GM19467 (cell line): ENCODE measurements at regions not wholly inside any gene's neighbourhood (a gene's known extent, or its start where the extent isn't known, plus 50 kb on each side); places are given as distances from the start of the nearest gene placed in this dataset.

Experiments used
- ATAC-seq: cut with Tn5 transposase; IDR thresholded peaks from one replicate; pipeline ENCODE4 v1.9.1; 2021; ENCODE audit warnings: mild to moderate bottlenecking, moderate library complexity; ENCODE audit not compliant: unreplicated experiment

DNA sequence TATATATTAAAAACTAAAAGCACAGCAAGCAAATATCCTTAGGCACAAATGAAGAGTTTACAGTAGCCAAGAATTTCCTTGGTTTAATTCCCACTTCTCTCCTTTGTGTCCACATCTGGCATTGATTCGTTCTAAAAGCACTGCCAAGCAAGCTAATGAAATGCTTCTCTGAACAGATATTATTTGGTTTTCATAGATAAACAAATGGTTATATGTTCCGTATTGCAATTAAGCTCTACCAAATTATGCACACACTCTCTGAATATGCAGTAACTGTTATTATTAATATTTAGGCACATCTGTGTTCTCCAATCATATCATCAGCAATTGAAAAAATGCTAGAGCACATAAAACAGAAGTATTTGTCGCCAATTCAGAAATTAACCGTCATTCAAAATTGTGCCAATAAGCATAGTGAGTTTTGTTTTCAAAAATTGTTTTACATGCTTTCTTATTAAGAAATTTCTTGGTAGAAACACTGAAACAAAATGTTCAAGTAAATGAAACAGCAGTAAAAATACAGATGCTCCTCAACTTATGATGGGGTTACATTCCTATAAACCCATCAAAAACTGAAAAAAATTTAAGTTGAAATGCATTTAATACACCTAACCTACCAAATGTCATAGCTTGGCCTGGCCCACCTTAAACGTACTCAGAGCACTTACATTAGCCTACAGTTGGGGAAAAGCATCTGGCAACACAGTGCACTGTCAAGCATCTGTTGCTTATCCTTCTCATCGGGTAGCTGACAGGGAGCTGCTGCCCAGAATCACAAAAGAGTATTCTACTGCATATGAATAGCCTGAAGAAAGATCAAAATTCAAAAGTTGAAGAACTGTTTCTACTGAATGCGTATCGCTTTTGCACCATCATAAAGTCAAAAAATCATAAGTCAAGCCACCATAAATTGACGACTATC, 2134.7 kb downstream of the PCDH9 start:
- no peak for ATAC-seq

DNA sequence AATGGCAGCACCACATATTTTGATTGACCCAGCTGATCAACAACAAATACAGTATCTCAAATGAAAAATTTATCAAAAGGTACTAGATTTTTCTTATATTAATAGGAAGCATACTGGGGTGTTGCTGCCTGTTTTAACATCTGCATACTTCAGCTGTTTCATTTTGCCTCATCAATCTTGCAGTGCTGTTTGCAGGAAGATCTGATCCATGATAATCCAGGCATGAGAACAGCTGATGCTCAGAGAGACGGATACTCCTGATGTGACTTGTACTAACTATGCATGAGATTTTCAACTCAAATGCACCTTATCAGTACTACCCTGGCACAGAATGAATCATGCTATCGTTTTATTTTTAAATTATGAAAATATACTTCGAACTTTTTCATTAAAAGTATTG, 2136.8 kb downstream of the PCDH9 start:
- no peak for ATAC-seq

DNA sequence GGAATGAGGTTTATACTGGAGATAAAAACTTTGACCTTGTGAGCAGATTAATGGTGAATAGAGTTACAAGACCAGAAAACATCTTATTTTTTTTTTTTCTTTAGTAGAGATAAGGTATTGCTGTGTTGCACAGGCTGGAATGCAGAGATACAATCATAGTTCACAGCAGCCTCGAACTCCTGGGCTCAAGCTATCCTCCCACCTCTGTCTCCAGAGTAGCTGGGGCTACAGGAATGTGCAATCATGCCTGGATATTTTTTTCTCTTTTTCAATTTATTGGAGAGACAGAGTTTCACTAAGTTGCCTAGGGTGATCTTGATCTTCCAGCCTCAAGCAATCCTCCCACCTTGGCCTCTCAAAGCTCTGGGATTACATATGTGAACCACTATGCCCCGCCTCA, 2139.1 kb downstream of the PCDH9 start:
- no peak for ATAC-seq

DNA sequence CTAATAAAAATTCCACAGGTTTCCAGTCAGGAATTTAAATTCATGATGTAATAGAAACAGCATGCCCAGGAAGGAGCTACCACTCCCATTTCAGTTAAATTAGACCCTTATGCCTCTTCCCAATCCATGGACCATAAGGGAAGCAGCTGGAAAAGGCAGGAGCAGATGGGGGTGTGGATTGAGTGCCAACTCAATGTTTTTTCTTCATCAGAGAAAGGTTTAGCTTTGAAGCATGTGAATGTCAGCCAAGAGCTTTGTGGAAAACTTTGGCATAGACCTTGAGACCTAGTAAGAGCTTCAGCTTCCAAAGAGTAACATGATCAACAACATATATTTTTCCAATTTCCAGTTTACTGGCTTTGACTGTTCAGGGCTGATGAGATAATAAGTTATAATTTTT, 2139.9 kb downstream of the PCDH9 start:
- ATAC-seq, result no peak

DNA sequence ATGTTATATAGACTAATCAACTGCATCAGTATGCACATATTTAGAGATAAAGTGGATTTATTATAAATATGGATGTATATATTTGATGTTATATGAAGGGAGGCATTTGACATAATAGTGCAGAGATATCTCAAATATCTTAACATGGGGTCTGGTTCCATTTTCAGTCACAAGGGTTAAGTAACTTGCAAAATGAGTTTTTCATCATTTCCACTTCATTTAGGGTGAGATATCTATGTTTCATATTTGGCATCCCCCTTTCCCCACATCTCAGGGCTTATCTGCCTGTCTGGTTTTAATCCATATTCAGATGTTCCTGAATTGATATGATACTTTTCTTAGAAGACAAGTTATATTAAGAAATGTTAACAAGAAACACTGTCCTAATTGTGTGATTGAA, 2141.2 kb downstream of the PCDH9 start:
- no peak for ATAC-seq

DNA sequence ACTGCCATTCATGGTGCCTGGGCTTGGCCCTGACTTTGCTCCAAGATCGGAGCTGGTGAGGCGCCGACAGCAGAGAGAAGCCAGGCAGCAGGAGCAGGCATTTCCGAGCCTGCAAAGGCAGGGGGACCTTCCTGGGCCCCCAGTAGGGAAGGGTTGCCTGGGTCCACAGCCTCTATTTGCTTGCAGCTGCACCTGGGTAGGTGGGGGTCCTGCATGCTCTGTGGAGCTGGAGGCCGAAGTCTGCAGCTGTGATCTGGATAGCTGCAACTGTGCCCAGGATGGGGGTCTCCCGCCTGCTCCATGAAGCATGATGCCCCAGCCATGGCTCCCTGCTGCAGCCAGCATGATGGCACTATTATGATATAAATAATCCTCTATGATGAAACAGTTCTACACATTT, 2144.2 kb downstream of the PCDH9 start:
- no peak for ATAC-seq

DNA sequence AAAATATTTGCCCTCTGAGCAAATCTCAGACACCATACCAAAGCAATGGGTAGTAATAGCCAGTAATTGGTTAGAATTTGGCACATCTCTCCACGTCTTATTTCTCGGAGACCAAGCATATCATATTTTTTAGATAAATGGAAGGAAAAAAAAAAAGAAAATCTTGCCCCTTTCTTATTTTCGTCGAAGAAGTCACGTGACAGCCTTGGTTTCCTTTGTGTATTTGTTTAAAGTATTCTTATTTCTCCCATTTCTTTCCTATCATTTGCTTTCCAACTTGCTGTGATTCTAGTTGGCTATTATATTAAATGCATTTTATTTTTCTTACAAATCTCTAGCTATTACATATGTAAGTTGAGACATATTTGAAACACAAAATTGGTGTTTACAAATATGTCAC, 2155.9 kb downstream of the PCDH9 start:
- no peak for ATAC-seq

DNA sequence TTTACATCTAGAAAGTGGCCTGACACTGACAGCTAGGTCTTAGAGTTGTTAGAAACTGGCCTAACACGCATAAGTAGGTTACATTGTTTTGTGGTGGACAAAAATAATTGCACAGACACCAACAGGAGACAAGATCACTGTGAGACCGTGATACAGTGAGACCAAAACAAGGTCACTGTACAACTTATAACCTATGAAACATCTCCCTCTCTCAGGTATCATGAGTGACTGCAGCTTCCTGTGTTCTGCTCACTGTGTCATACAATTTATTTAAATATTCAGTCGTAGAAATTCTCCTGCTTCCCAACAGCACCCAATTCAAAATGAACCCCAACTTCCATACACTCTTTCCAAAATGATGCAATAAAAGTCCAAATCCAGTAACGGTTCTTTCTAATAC, 2165.2 kb downstream of the PCDH9 start:
- no peak for ATAC-seq

DNA sequence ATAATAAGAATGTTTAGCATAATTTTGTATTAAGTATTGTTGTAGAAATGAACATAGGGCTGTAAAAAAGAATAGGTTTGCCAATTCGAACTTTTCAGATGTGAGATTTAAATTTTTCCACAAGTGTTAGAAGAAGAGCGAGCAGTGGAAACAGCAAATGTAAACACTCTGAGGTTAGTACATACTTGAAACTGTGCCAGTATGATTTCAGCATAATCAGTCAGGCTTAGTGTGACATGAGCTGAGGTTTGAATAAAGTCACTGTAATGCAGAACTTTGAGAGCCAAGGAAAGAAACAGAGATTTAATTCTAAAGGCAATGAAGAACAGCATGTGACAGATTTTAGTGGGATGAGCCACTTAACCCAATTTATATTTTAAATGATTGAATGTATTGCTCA, 2166.4 kb downstream of the PCDH9 start:
- ATAC-seq, result no peak

DNA sequence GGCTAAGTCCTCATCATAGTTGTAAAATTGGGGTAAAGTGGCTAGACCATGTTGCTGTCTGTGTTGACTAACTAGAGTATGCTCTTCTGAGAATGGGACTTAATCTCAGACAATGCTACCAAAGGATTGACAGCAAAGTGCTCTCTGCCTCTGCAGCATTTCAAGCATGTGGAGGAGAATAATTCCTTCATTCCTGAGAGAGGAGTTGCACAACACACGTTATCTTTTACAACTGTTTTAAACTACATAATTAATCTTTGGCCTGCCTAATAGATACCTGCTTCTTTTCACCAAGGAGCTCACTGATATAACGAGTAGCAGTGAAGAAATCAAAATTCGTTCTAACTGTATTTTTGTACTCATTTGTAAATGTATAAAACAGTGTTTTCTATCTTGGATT, 2172.2 kb downstream of the PCDH9 start:
- ATAC-seq, result no peak

DNA sequence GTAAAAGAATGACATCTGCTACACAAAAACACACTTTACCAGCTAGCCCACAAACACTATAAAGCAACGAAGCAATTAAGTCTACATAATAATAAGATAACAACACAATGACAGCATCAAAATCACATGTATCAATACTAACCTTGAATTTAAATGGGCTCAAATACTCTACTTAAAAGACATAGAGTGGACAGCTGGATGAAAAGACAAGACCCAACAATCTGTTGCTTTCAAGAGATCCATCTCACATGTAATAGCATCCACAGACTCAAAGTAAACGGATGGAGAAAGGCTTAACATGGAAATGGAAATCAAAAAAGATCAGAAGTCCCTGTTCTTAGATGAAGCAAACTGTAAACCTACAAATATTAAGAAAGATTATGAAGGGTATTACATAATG, 2175.9 kb downstream of the PCDH9 start:
- ATAC-seq, result no peak

DNA sequence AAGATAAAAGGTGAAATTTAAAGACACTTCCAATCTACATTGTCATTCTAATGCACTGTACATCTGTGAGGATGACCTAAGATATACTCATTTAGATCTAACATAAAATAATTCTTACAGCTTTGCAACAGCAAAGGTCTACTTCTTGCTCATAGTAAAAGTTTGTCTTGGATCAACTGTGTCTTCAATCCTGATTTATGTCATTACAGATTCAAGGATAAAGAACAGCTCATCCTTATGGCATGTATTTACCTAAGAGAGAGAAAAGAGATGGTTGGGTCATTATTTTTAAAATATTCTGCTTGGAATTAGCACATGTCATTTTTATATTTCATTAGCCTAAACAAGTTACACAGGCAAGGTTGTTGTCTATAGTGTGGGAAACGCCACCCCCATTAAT, 2193.1 kb downstream of the PCDH9 start:
- no peak for ATAC-seq

DNA sequence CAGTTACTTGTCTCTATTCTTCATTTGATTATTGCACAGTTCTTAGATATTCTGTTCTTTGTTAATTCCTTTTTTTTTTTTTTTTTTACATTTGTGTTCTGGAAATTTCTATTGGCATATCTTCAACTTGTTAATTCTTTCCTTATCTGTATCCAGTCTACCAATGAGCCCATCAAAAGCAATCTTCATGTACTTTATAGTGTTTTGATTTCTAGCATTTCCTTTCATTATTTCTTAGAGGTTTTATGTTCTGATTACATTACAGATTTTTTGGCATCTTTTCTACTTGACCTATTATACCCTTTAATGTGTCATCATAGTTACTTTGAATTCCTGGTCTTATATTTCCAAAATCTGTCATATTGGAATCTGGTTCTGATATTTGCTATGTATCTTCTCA, 2194.8 kb downstream of the PCDH9 start:
- no peak for ATAC-seq

DNA sequence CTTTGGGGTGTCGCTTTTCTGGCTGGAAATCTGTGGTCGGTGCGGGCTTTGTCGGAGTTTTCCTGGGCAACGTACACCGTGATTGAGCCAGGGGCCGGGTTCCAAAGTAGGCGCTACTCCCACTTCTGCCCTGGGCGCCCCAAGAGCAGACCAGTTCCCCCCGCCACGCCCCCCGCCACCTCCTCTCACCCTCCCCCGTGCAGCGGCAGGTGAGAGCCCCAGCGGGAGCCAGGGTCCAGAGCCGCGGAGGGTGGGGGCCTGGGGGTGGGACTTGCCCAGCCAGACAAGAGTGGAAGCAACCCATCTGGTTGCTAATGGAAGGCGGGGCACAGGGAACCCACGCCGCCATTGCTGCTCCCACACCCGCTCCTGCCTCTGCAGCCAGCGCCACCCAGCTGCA, 2195.9 kb downstream of the PCDH9 start:
- ATAC-seq, result no peak

DNA sequence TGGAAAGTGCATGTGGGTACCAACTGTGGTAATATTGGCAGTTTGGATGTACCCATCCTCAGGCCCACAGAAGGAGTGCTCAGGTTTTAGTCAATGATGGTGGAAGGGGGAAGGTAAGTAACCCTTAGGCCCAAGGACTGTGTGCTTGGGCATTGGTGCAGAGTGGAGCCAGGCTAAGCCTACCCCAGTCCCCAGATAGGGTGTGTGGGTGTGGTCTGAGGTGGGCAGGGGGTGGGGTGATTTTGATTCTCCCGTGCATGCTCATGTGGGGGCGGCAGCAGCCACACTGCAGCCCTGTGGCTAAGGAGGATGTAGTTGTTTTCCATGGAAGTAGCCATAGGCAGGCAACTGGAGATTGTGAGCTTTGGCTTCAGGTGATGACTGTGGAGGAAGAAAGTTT, 2197.3 kb downstream of the PCDH9 start:
- no peak for ATAC-seq

DNA sequence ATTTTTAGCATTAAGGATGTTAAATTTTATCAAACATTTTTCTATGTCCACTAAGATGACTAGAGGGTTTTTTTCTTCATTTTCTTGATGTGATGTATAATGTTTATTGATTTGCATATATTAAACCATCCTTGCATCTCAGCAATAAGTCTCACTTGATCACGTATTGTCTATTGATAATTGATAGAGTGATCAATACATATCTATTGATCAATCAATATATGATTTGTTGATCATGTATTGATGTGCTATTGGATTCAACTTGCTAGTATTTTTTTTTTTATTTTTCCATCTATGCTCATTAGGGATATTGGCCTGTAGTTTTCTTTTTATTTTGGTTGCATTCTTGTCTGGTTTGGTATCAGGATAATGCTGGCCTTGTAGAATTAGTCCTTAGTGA, 2202.0 kb downstream of the PCDH9 start:
- no peak for ATAC-seq

DNA sequence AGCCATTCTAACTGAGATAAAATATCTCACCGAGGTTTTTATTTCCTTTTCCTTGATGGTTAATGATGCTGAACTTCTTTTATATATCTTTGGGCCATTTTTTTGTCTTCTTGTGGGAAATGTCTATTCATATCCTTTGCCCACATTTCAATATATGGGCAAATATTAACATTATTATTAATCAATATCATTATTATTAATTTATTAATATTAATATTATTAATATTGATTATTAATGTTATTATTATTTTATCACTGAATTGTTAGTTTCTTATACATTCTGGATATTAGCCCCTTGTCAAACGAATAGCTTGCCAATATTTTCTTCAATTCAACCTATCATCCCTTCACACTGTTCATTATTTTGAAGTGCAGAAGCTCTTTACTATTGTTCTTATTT, 2203.6 kb downstream of the PCDH9 start:
- ATAC-seq, result no peak

DNA sequence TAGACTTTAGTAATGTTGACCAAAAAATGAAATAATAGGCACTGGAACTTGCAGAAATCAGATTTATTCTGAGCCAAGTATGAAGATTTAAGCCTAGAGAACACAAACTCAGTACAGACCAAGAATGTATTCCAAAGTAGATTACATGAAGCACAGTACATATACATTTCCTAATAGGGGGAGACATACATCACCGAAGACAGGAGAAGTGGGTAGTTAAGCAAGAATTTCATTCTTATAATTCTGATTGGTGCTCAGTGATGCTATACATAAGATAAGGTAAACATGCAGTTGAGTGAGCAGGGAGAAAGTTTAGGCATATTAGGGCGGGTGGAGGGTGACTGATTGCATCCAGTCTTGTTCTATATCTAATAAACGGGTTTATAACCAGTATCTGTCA, 2218.8 kb downstream of the PCDH9 start:
- ATAC-seq, result no peak

DNA sequence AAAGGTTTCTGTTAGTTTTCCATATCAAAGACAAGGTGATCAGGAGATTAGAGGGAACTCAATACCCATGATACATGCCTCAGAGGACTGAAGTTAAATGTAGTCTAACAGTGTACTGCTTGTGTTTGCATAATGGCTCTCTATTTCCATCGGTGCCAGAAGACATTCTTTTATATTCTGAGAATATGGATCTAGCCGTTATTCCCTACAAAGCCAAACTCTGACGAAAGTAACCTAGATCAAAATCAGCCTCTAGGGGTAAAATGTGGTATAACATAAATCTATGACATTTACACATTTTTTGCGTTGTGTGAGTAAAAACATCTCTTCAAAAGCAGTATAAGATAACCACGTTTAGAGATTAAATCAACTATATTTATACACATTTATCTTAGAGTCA, 2232.7 kb downstream of the PCDH9 start:
- no peak for ATAC-seq

DNA sequence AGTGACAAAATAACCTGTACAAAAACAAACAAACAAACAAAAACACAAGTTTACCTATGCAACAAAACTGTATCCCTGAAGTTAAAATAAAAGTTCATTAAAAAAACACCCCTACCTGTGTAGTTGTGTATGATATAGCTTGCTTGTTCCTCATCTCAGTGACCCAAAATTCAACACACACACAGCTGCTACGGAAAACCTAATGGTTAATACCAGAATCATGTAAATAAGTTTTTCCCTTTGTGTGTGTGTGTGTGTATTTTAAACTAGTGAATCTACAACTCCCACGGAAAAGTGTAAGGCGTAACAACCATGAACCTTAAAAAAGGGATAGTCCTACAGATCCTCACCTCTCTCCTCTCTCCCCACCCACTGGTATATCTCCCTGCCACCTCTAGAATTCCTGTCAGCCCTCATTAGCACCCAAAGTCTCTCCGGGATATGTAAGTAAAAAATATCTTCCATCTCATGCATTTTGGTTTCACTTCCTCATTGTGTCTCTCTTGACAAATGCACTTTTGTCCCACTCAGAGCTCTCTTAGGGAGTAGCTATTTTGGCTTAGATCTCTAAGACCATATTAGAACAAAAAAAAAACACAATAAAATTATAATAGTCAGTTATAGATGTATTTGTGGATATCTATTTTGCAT, 2236.5 kb downstream of the PCDH9 start:
- ATAC-seq, result no peak

DNA sequence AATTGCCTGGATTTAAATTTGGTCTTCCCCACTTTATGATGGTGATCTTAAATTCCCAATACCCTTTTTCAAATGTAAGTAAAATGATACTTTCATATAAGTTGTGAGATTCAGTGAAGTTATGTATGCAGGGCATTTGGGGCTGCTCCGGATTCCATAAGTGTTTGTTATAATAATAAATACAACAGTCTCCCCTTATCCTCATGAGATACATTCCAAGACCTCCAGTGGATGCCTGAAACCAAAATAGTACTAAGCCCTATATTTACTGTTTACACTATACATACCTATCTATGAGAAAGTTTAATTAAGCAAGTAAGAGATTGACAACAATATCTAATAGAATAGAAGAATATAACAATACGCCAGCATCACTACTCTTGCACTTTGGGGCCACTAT, 2237.8 kb downstream of the PCDH9 start:
- no peak for ATAC-seq

DNA sequence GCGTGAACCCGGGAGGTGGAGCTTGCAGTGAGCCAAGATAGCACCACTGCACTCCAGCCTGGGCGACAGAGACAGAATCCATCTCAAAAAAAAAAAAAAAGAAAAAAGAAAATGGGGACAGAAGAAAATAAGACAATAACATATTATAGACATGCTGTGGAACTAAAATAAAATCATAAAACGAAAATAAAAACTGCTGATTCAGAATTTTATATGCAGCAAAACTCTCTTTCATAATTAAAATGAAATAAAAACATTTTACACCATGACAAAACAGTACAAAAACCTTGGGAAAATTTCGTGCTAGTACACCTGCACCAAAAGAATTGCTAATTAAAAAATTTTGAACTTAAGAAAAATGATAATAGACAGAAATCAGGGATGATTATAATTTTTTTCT, 2245.1 kb downstream of the PCDH9 start:
- ATAC-seq, result no peak

DNA sequence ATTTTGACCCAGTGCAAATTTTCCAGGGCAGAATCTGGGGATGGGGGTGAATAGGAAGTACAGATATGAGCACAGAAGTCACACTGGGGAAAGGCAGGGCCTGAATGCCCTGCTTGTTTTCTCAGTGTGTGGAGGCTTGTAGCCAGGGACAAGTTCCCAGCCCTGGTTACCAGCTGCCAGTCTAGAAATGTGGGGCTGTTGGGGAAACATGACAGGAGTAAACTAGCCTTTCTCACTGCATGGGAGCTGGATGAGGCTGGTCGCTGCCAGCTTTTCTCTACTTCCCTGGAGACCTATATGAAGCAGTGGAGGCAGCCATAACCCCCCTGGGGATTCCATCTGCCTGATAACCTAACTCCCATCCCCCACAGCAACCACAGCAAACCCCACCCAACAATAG, 2267.7 kb downstream of the PCDH9 start:
- no peak for ATAC-seq
